CD4-positive, alpha-beta T cell treated with Interleukin-10 for 1 hour (primary cell): ENCODE measurements at regions not wholly inside any gene's neighbourhood (a gene's known extent, or its start where the extent isn't known, plus 50 kb on each side); places are given as distances from the start of the nearest gene placed in this dataset.
"Not testable (repeated sequence)": the region's sequence is repeated elsewhere in the genome, so short reads cannot be mapped to it uniquely, and the experiment has no call there.

Experiments
- DNase-seq: peaks from one replicate; pipeline ENCODE4 v3.0.0-alpha.2; 2020

GRCh38 chr20:52004715-52005114, 186.9 kb downstream of the ZFP64 start:
- no peak for DNase-seq

GRCh38 chr20:52004018-52004417, 187.6 kb downstream of the ZFP64 start:
- no peak for DNase-seq

DNA sequence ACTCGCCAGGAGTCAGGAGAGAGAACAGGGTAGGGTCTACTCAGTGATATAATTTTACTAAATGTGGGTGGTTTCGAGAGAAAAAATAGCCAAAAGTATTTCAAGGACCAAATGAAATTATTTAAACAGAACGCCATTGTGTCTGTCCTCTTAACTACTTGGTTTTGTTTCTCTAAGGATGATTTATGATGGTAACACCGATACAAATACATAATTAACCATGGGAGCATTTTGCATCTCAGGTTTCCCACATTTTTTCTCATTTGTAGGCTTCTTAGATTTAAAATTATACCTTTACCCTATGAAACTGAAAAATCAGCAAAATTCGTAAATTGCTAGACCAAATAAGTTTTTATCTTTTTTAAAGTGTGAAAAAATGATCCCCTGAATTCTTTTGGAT, 188.2 kb downstream of the ZFP64 start:
- DNase-seq, result no peak

- DNase-seq, result no peak
Observed at GRCh38 chr20:52001999-52002666, 189.4 kb downstream of the ZFP64 start.

DNA sequence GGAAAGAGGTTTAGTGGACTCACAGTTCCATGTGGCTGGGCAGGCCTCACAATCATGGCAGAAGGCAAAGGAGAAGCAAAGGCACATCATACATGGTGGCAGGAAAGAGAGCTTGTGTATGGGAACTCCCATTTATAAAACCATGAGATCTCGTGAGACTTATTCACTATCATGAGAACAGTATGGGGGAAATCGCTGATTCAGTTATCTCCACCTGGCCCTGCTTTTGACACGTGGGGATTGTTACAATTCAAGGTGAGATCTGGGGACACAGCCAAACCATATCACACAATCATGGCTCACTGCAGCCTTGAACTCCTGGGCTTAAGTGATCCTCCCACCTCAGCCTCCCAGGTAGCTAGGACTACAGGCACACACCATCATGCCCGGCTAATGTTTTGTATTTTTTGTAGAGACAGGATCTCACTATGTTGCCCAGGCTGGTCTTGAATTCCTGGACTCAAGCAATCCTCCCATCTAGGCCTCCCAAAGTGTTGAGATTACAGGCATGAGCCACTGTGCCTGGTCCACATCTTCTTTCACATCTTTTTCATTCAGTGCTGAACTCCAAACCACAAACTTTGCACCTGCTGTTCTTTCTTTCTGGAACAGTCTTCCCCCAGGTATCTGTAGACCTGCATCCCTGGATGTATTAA, 194.2 kb downstream of the ZFP64 start:
- not testable (repeated sequence) for DNase-seq

DNA sequence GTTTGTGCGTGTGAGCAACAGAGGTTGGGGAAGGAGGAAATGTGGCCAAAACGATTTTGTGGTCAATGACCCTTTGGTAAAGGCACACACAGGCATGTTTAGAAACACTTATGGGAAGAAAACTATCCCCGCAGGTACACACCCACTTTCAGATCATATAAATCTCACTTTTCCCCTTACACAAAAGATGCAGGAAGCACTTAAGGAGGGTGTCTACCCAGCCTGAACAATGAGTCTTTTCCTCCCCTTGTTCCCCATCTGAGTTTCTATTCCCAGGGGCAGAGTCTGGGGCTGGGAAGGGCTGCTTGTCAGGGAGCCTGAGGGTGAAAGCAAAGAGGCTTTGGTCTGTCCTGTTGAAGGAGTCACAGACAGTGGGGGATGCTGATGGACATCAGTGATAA, 193.2 kb upstream of the SALL4 start:
- DNase-seq, result no peak

- DNase-seq, result no peak
Observed at GRCh38 chr20:51994751-51995417, 192.6 kb upstream of the SALL4 start.

DNA sequence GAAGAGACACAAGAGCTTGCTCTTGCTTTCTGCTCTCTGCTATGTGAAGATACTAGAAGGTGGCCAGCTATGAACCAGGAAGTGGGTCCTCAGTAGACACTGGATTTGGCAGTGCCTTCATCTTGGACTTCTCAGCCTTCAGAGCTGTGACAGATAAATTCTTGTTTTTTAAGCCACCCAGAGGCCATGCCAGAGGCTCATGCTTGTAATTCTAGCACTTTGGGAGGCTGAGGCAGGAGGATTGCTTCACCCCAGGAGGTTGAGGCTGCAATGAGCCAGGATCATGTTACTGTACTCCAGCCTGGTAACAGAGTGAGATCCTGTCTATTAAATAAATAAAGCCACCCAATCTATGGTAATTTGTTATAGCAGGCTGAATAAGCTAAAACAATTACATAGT, 185.5 kb upstream of the SALL4 start:
- no peak for DNase-seq

GRCh38 chr20:51985013-51985415, 182.7 kb upstream of the SALL4 start:
- no peak for DNase-seq

DNA sequence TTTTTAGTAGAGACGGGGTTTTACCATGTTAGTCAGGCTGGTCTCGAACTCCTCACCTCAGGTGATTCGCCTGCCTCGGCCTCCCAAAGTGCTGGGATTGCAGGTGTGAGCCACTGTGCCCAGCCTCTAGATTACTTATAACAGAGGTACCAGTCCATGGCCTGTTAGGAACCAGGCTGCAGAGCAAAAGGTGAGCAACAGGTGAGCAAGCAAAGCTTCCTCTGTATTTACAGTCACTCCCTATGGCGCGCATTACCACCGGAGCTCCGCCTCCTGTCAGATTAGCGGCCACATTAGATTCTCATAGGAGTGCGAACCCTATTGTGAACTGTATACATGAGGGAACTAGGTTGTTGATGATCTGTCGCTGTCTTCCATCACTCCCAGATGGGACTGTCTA, 178.0 kb upstream of the SALL4 start:
- no peak for DNase-seq

DNA sequence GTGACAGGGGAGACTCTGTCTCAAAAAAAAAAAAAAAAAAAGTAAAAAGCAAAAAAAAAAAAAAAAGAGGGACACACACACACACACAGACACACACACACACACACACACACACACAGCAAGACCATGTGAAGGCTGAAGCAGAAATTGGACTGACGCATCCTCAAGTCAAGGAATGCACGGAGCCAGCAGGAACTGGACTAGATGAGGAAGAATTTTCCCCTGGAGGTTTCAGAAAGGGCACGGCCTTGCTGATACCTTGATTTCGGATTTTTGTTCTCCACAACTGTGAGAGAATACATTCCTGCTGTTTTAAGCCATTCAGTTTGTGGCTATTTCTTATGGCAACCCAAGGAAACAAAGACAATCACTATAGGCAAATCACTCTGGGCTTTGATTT, 176.9 kb upstream of the SALL4 start:
- DNase-seq, result no peak

DNA sequence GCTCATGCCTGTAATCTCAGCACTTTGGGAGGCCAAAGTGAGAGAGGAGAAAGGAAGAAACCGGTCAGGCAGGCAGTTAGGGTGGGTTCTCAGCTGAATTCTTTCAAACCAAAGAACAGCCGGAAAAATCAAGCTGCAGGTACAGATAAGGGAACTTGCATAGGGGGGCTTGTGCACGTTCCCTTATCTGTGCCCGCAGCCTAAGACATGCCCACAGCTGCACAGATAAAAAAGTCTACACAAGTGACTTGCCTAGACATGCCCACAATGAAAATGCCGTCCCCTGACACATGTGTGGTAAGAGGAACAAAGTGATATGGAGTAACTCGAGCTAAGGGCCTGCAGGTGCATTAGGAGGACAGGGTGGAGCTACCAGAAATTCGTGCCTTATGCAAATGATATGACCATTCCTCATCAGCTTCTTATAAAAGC, 175.8 kb upstream of the SALL4 start:
- no peak for DNase-seq

GRCh38 chr20:51972056-51972455, 169.7 kb upstream of the SALL4 start:
- no peak for DNase-seq

DNA sequence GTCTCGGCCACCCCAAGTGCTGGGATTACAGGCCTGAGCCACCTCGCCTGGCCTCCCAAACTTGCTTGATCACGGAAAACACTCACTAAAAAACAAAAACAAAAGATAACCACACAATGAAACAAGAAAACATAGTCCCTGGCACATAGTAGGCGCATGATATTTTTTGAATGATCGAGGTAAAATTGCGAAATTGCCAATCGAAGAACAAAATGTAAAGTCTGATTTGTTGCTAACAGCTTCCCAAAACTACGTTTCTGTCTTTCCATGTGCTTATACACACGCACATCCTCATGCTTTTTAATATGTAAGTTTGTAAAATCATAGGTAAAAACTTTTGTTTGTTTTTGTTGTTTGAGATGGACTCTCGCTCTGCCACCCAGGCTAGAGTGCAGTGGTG, 168.5 kb upstream of the SALL4 start:
- no peak for DNase-seq

DNA sequence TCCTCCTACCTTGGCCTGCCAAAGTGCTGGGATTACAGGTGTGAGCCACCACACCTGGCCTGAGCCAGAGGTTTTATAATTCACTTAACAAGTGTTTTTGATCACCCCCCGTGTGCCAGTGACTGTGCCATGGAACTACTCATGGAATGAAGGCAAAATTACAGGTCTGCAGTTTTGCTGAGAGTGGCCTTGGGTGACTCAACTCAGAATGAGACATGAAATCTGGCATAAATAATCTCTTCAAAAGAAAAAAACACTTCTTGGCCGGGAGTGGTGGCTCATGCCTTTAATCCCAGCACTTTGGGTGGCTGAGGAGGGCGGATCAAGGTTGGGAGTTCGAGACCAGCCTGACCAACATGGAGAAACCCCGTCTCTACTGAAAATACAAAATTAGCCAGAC, 166.9 kb upstream of the SALL4 start:
- no peak for DNase-seq

- DNase-seq, result no peak
Observed at GRCh38 chr20:51968151-51968550, 165.8 kb upstream of the SALL4 start.

DNA sequence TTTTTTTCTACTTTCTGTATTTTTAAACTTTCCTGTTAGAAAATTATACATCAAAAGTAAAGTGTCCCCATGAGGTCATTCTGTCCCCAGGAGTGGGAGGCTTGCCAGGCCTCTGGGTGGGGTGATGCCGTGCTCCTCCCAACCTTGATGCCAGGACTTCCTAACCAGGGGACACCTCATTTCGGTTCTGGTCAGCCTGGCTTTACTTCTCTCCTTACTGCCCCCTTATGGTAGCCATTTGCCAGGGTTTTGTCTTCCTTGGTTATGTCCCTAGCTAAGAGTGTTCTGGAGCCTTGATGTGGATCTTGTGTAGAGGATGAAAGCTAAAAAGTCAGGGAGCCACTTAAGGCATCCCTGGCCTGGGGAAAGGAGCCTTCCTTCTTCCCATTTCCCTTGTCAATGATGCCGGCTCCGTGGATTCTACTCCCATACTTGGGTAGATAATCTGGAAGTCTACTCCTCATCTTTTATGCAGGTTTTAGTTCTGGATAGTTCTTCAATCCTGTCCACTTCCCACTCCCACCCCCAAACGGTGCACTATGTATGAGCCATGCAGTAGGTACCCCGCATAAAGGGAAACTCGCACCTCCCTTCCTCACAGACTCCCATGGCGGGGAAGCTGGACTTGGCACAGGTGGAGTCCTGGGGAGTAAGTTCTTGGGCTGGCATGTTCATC, 164.1 kb upstream of the SALL4 start:
- DNase-seq, result peak; percentile 8

DNA sequence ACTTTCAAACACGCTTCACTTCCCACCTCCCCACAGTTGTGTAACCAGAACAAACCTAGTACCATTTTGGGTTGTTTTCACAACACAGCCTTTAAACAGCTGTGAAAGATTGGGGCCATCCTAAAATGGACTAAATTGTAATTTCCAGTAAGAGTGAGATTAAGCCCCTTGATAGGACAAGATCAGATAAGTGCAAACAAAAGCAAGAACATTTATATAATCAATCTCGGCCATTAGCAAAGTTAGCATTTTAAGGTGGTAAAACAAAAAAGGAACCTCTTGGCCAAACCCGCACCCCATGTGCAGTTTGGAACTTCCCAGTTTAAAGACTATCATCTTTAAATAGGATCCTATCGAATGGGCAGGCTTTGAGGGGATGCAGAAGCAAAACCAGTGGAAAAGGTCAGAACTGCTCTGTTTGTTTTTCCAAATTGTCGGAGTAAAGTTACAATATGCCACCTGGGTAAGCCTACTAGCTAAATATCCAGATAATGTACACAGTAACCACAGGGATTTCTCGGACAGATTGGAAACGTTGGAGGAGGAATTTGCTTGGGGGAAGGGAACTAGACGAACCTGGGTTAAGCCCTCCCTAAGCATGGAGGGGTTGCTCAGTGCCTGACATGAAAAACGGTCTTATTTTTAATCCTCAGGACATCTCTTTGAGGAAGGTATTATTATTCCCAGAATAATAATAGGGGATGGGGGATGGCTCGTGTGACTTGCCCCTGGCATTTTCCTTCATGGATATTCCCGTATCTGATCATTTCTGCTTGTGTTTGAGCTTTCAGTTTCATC, 159.8 kb upstream of the SALL4 start:
- no peak for DNase-seq

GRCh38 chr20:51960047-51960675, 157.8 kb upstream of the SALL4 start:
- DNase-seq, result no peak

- DNase-seq, result no peak
Observed at GRCh38 chr20:51959066-51959542, 156.8 kb upstream of the SALL4 start.

DNA sequence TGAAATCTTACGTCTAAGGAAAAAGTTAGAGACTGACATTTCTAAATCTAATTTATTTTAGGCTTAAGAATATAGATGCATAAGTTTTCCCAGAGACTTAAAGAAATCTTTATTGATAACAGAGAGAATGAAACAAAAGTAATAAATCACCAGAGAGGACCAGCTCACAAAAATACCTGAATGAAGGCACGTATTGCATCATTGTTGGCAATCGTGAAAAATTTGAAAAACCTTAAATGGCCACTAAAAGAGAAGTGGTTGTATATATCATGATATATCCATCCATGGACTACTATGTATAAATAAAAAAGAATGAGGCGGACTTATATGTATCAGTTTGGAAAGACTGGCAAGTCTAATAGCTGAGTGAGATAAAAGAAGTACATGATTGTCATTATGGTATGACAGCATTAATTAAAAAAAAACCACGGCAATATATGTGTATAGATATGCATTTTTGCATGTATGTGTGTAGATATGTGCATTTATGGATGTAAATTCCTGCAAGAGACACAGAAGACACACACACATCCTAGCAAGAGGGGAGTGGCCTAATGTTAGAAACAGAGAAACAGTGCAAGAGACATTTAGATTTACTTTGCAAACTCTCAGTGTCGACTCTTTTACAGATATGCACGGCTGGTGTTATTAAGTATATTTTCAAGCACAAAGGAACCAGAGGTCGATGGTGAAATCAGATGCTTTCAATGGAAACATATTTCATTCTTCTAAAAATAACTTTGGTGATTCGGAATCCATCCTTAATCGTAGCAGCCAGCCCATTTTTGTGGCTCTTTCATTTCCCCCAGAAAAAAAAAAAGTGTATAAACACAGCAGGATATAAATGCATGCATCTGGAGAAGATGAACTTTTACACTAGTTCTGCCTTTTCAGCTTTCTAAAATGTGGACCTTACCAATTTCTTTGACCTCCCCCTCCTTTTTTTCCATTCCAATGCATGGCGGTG, 156.1 kb upstream of the SALL4 start:
- no peak for DNase-seq
